Lower leg skin (tissue), 4 donors: ENCODE measurements at regions not wholly inside any gene's neighbourhood (a gene's known extent, or its start where the extent isn't known, plus 50 kb on each side); places are given as distances from the start of the nearest gene placed in this dataset.

ENCODE experiments used
- DNase-seq, 2 donors: peaks; one replicate each; pipeline ENCODE4 v3.0.0-alpha.2; 2019; ENCODE audit warnings: low spot score in 2 of 2
- H3K4me3 ChIP-seq: fragments of 200-600 bp; sonication (generic); 2 replicates; pipeline ENCODE4 v1.5.1; 2017; ENCODE audit warnings: mild to moderate bottlenecking, low read depth; ENCODE audit not compliant: poor library complexity, severe bottlenecking
- CTCF ChIP-seq, 3 donors: fragments of 450-650 bp; IDR thresholded peaks; one replicate each; pipeline ENCODE4 v1.5.1; 2016; ENCODE audit warnings: antibody characterized with exemption in 3 of 3, mild to moderate bottlenecking in 3 of 3, moderate library complexity in 2 of 3
- POLR2A ChIP-seq, 2 donors: fragments of 450-650 bp; IDR thresholded peaks; one replicate each; pipeline ENCODE4 v1.6.1; 2016 to 2017; ENCODE audit warnings: antibody characterized with exemption in 2 of 2, mild to moderate bottlenecking in 1 of 2, moderate library complexity in 1 of 2
- WGBS, 2 donors: methylation state at CpG; one replicate each; pipeline ENCODE4 v1.1.5; 2018; 5-methylcytosine and 5-hydroxymethylcytosine counted together
- intact Hi-C: fragments of 100-400 bp; cut with DNase I; formaldehyde crosslinking; loops from one replicate; pipeline ENCODE4 v1.15.0; 2023; ENCODE audit warnings: low total_unique reads

GRCh38 chr11:96447208-96448110 is 57.6 kb downstream of the JRKL start:
- no peak for DNase-seq
- no peak for TF ChIP-seq CTCF (IDR thresholded peaks at IDR 0.05)
- TF ChIP-seq POLR2A (IDR thresholded peaks at IDR 0.05): no peak
- no peak overlapping the region for H3K4me3 ChIP-seq
- intact Hi-C loops: no loop called here
- 64 to 69% methylated on average over 11 of the region's 11 CpGs for WGBS, 2 donors

GRCh38 chr11:96448225-96448624 is 58.4 kb downstream of the JRKL start:
- WGBS, 2 donors: 62 to 68% methylated on average over 3 of the region's 3 CpGs
- intact Hi-C loops: no loop called here
- H3K4me3 ChIP-seq: no peak overlapping the region
- no peak for TF ChIP-seq POLR2A (IDR thresholded peaks at IDR 0.05)
- TF ChIP-seq CTCF (IDR thresholded peaks at IDR 0.05): no peak
- no peak for DNase-seq

GRCh38 chr11:96456111-96456510 is 66.3 kb downstream of the JRKL start:
- no peak for TF ChIP-seq POLR2A (IDR thresholded peaks at IDR 0.05)
- no peak for TF ChIP-seq CTCF (IDR thresholded peaks at IDR 0.05)
- intact Hi-C loops: no loop called here
- no peak for DNase-seq
- no peak overlapping the region for H3K4me3 ChIP-seq

DNA sequence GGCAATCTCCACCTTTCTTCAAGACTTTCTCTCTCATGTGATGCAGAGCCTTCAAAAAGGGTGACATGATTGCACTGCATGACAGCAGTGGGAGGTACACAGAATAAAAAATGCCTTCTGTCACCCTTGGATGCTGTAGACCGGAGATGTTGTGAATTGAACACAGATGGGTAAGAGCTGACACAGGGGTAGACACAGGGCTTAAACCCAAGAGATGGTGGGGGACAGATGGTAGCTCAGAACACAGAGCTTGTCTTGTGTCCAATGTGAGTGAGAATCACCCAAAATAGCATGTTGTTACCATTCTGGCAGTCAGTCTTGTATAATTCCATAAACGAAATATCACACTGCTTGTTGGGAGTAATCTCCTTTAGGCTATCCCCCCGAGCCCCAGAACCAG is 69.9 kb downstream of the JRKL start:
- intact Hi-C loops: no loop called here
- no peak for TF ChIP-seq POLR2A (IDR thresholded peaks at IDR 0.05)
- no peak for TF ChIP-seq CTCF (IDR thresholded peaks at IDR 0.05)
- DNase-seq: no peak
- H3K4me3 ChIP-seq: no peak overlapping the region
- 39 to 44% methylated on average over 3 of the region's 3 CpGs for WGBS, 2 donors

DNA sequence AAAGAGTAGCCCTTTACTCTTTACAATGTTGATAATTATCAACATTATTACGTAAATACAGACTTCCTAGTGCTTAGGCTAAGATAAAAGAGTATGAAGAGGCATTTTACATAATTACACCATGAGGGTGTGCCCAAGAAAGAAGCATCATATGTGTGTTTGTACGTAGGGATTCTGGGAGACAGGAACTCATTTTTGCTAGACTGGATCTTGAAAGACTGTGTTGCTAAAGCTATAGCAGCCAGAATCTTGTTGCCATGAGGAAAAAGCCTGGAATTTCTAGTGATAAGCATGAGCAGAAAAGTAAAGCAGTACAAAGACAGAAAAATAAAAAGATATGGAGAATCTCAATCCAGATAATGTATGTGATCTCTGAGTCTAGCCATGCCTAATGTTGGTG is 72.1 kb downstream of the JRKL start:
- WGBS, 2 donors: 30 to 48% methylated on average over 2 of the region's 2 CpGs
- H3K4me3 ChIP-seq: no peak overlapping the region
- DNase-seq: no peak
- TF ChIP-seq CTCF (IDR thresholded peaks at IDR 0.05): no peak
- no peak for TF ChIP-seq POLR2A (IDR thresholded peaks at IDR 0.05)
- intact Hi-C loops: no loop called here
